ENCODE measurements at regions not wholly inside any gene's neighbourhood (a gene's known extent, or its start where the extent isn't known, plus 50 kb on each side); places are given as distances from the start of the nearest gene placed in this dataset.

GRCh38 chr9:120294003-120294402 lies 286.0 kb downstream of the CDK5RAP2 start:
- DNase-seq, result no peak
- intact Hi-C loops (cut with DNase I), result no loop called here

- no peak for DNase-seq
- intact Hi-C loops (cut with DNase I), result no loop called here
These were observed 287.4 kb downstream of the CDK5RAP2 start for GRCh38 chr9:120292606-120293005.

GRCh38 chr9:120291050-120291449 lies 288.9 kb downstream of the CDK5RAP2 start:
- DNase-seq, result no peak
- intact Hi-C loops (cut with DNase I), result no loop called here

GRCh38 chr9:120289990-120290975 lies 289.7 kb downstream of the CDK5RAP2 start:
- intact Hi-C loops (cut with DNase I), result no loop called here
- DNase-seq, result peak in 1 of 10 donors; percentile 76

- no peak for DNase-seq
- intact Hi-C loops (cut with DNase I), result no loop called here
These were observed 290.9 kb downstream of the CDK5RAP2 start for GRCh38 chr9:120289098-120289497.

- intact Hi-C loops (cut with DNase I), result no loop called here
- DNase-seq, result no peak
These were observed 293.4 kb downstream of the CDK5RAP2 start for GRCh38 chr9:120286530-120286929.

GRCh38 chr9:120284821-120285220 lies 295.1 kb downstream of the CDK5RAP2 start:
- intact Hi-C loops (cut with DNase I), result no loop called here
- DNase-seq, result no peak

- intact Hi-C loops (cut with DNase I), result no loop called here
- no peak for DNase-seq
These were observed 298.3 kb downstream of the CDK5RAP2 start for GRCh38 chr9:120281665-120282064.

GRCh38 chr9:120267929-120268328 lies 312.0 kb downstream of the CDK5RAP2 start:
- intact Hi-C loops (cut with DNase I), result no loop called here
- no peak for DNase-seq

- peak in 1 of 10 donors; percentile 7 for DNase-seq
- intact Hi-C loops (cut with DNase I), result no loop called here
These were observed 314.2 kb downstream of the CDK5RAP2 start for GRCh38 chr9:120265791-120266190.

GRCh38 chr9:120264528-120264927 lies 315.4 kb downstream of the CDK5RAP2 start:
- DNase-seq, result no peak

GRCh38 chr9:120263836-120264235 lies 316.1 kb downstream of the CDK5RAP2 start:
- DNase-seq, result no peak
- intact Hi-C loops (cut with DNase I), result no loop called here

More at GRCh38 chr9:120264528-120264927, 315.4 kb downstream of the CDK5RAP2 start:
- intact Hi-C loops (cut with DNase I), result no loop called here

- no peak for DNase-seq
- intact Hi-C loops (cut with DNase I), result no loop called here
These were observed 318.5 kb downstream of the CDK5RAP2 start for GRCh38 chr9:120261419-120261818.

GRCh38 chr9:120259100-120259499 lies 320.9 kb downstream of the CDK5RAP2 start:
- intact Hi-C loops (cut with DNase I), result no loop called here
- no peak for DNase-seq

- intact Hi-C loops (cut with DNase I), result no loop called here
- no peak for DNase-seq
These were observed 321.9 kb downstream of the CDK5RAP2 start for GRCh38 chr9:120258096-120258495.

GRCh38 chr9:120257483-120257882 lies 322.5 kb downstream of the CDK5RAP2 start:
- intact Hi-C loops (cut with DNase I), result no loop called here
- no peak for DNase-seq

- no peak for DNase-seq
- intact Hi-C loops (cut with DNase I), result no loop called here
These were observed 323.8 kb downstream of the CDK5RAP2 start for GRCh38 chr9:120256146-120256545.

GRCh38 chr9:120252248-120252647 lies 327.7 kb downstream of the CDK5RAP2 start:
- intact Hi-C loops (cut with DNase I), result no loop called here
- DNase-seq, result no peak

GRCh38 chr9:120242116-120242811 lies 337.7 kb downstream of the CDK5RAP2 start:
- DNase-seq, result peak in 4 of 10 donors; percentile 9 to 82 (median 46)
- intact Hi-C loops (cut with DNase I), result no loop called here

- intact Hi-C loops (cut with DNase I), result no loop called here
- DNase-seq, result no peak
These were observed 343.4 kb downstream of the CDK5RAP2 start for GRCh38 chr9:120236596-120236995.

GRCh38 chr9:120235081-120235480 lies 344.9 kb downstream of the CDK5RAP2 start:
- intact Hi-C loops (cut with DNase I), result no loop called here
- no peak for DNase-seq

GRCh38 chr9:120230227-120230626 lies 349.7 kb downstream of the CDK5RAP2 start:
- DNase-seq, result no peak
- intact Hi-C loops (cut with DNase I), result no loop called here

All from posterior cingulate gyrus (tissue), 11 donors.